H9 (cell line): ENCODE measurements at regions not wholly inside any gene's neighbourhood (a gene's known extent, or its start where the extent isn't known, plus 50 kb on each side); places are given as distances from the start of the nearest gene placed in this dataset.

Experiments used
- DNase-seq: peaks from one replicate; pipeline ENCODE4 v3.0.0-alpha.2; 2017
- H2AFZ ChIP-seq: one replicate; pipeline ENCODE4 v1.6.1; 2013; ENCODE audit warnings: mild to moderate bottlenecking, low read length, control low read depth, moderate library complexity
- H2AK5ac ChIP-seq: 2 replicates; pipeline ENCODE4 v1.6.1; 2013; ENCODE audit warnings: low read length, control low read depth, mixed read lengths; ENCODE audit not compliant: insufficient read length
- H2BK120ac ChIP-seq: one replicate; pipeline ENCODE4 v1.6.1; 2013; ENCODE audit warnings: low read depth, mild to moderate bottlenecking, low read length, control low read depth, inconsistent platforms; ENCODE audit not compliant: poor library complexity, severe bottlenecking
- H2BK12ac ChIP-seq: 2 replicates; pipeline ENCODE4 v1.6.1; 2013; ENCODE audit warnings: low read length, control low read depth, mixed read lengths, low read depth; ENCODE audit not compliant: insufficient read length
- H2BK15ac ChIP-seq: 2 replicates; pipeline ENCODE4 v1.6.1; 2013; ENCODE audit warnings: low read depth, low read length, control low read depth
- H2BK20ac ChIP-seq: one replicate; pipeline ENCODE4 v1.6.1; 2013; ENCODE audit warnings: low read depth, mild to moderate bottlenecking, low read length, control low read depth, inconsistent platforms; ENCODE audit not compliant: poor library complexity, severe bottlenecking
- H2BK5ac ChIP-seq: 2 replicates; pipeline ENCODE4 v1.6.1; 2013; ENCODE audit warnings: low read length, control low read depth, mixed read lengths; ENCODE audit not compliant: insufficient read length
- H3K14ac ChIP-seq: 2 replicates; pipeline ENCODE4 v1.6.1; 2013; ENCODE audit warnings: low read length, control low read depth; ENCODE audit not compliant: insufficient read depth
- H3K18ac ChIP-seq: 2 replicates; pipeline ENCODE4 v1.6.1; 2013; ENCODE audit warnings: low read depth, mild to moderate bottlenecking, mixed read lengths, low read length, control low read depth; ENCODE audit not compliant: insufficient read length
- H3K23ac ChIP-seq: 2 replicates; pipeline ENCODE4 v1.6.1; 2013; ENCODE audit warnings: low read length, control low read depth, mixed read lengths, low read depth; ENCODE audit not compliant: insufficient read length
- H3K23me2 ChIP-seq: 2 replicates; pipeline ENCODE4 v1.6.1; 2013; ENCODE audit warnings: low read depth, mild to moderate bottlenecking, mixed read lengths, low read length, control low read depth; ENCODE audit not compliant: insufficient read length, poor library complexity, severe bottlenecking
- H3K27ac ChIP-seq: 2 replicates; pipeline ENCODE4 v1.5.1; 2013; ENCODE audit warnings: low read length, control low read depth, mixed read lengths, low read depth; ENCODE audit not compliant: insufficient read length
- H3K27me3 ChIP-seq: 2 replicates; pipeline ENCODE4 v1.6.1; 2013; ENCODE audit warnings: low read length, control low read depth, inconsistent platforms; ENCODE audit not compliant: insufficient read depth
- H3K4ac ChIP-seq: 2 replicates; pipeline ENCODE4 v1.6.1; 2013; ENCODE audit warnings: low read depth, mild to moderate bottlenecking, control low read depth, inconsistent platforms, low read length, moderate library complexity
- H3K4me1 ChIP-seq: 2 replicates; pipeline ENCODE4 v1.6.1; 2013; ENCODE audit warnings: low read length, control low read depth, inconsistent platforms; ENCODE audit not compliant: insufficient read depth
- H3K4me2 ChIP-seq: 2 replicates; pipeline ENCODE4 v1.6.1; 2013; ENCODE audit warnings: low read length, control low read depth, mixed read lengths; ENCODE audit not compliant: insufficient read length, insufficient read depth
- H3K56ac ChIP-seq: 2 replicates; pipeline ENCODE4 v1.6.1; 2013; ENCODE audit warnings: low read depth, mild to moderate bottlenecking, mixed read lengths, low read length, control low read depth; ENCODE audit not compliant: insufficient read length
- H3K79me1 ChIP-seq: 2 replicates; pipeline ENCODE4 v1.6.1; 2013; ENCODE audit warnings: low read depth, mild to moderate bottlenecking, moderate library complexity, low read length, control low read depth, inconsistent platforms; ENCODE audit not compliant: insufficient read depth, poor library complexity, severe bottlenecking
- H3K79me2 ChIP-seq: 2 replicates; pipeline ENCODE4 v1.6.1; 2013; ENCODE audit warnings: low read length, control low read depth, inconsistent platforms; ENCODE audit not compliant: insufficient read depth
- H3K9ac ChIP-seq: 2 replicates; pipeline ENCODE4 v1.6.1; 2013; ENCODE audit warnings: low read length, control low read depth, mixed read lengths; ENCODE audit not compliant: insufficient read length; ENCODE audit errors: extremely low read depth
- H3K9me3 ChIP-seq: one replicate; pipeline ENCODE4 v1.6.1; 2013; ENCODE audit warnings: low read depth, low read length, inconsistent platforms; ENCODE audit not compliant: control insufficient read depth
- H3T11ph ChIP-seq: one replicate; pipeline ENCODE4 v1.6.1; 2013; ENCODE audit warnings: mild to moderate bottlenecking, low read length, control low read depth, inconsistent platforms
- H4K20me1 ChIP-seq: one replicate; pipeline ENCODE4 v1.6.1; 2013; ENCODE audit not compliant: control insufficient read depth, insufficient read length, insufficient read depth
- H4K5ac ChIP-seq: 2 replicates; pipeline ENCODE4 v1.6.1; 2013; ENCODE audit warnings: low read depth, mild to moderate bottlenecking, mixed read lengths, low read length, control low read depth; ENCODE audit not compliant: insufficient read length
- H4K8ac ChIP-seq: replicated peaks from 2 replicates; pipeline ENCODE4 v1.6.1; 2013; ENCODE audit warnings: low read length, control low read depth, mixed read lengths, low read depth; ENCODE audit not compliant: insufficient read length
- H4K91ac ChIP-seq: 2 replicates; pipeline ENCODE4 v1.6.1; 2013; ENCODE audit warnings: low read depth, mild to moderate bottlenecking, moderate library complexity, mixed read lengths, low read length, control low read depth; ENCODE audit not compliant: insufficient read length
- H3K27ac Mint-ChIP-seq, 3 experiments: 2 replicates in 2 of 3; 3 replicates in 1 of 3; pipeline ENCODE4 v1.8.0; 2020 to 2021; ENCODE audit warnings: mixed read lengths in 3 of 3, mild to moderate bottlenecking in 1 of 3, moderate library complexity in 1 of 3
- H3K27me3 Mint-ChIP-seq: 2 replicates; pipeline ENCODE4 v1.8.0; 2021; ENCODE audit warnings: low read depth, mild to moderate bottlenecking, moderate library complexity, mixed read lengths
- H3K36me3 Mint-ChIP-seq, 3 experiments: 2 replicates in 2 of 3; 3 replicates in 1 of 3; pipeline ENCODE4 v1.8.0; 2020 to 2021; ENCODE audit warnings: low read depth in 3 of 3, mixed read lengths in 3 of 3; ENCODE audit not compliant: insufficient read depth in 1 of 3
- H3K4me1 Mint-ChIP-seq, 2 experiments: 2 replicates each; pipeline ENCODE4 v1.8.0; 2020; ENCODE audit warnings: mixed read lengths in 2 of 2
- H3K4me3 Mint-ChIP-seq, 2 experiments: 2 replicates in 1 of 2; 3 replicates in 1 of 2; pipeline ENCODE4 v1.8.0; 2020 to 2021; ENCODE audit warnings: mild to moderate bottlenecking in 2 of 2, mixed read lengths in 2 of 2, moderate library complexity in 1 of 2
- H3K9me3 Mint-ChIP-seq, 2 experiments: 2 replicates in 1 of 2; 3 replicates in 1 of 2; pipeline ENCODE4 v1.8.0; 2020; ENCODE audit warnings: mild to moderate bottlenecking in 2 of 2, mixed read lengths in 2 of 2, moderate library complexity in 1 of 2
- CTCF ChIP-seq: fragments of 200-600 bp; sonication (generic); conservative IDR thresholded peaks from 3 replicates; pipeline ENCODE4 v1.8.0; 2021; ENCODE audit warnings: antibody characterized with exemption, mild to moderate bottlenecking
- WGBS: extraction: QIAGEN DNeasy Blood & Tissue Kit; methylation state at CpG from one replicate; pipeline ENCODE4 v1.1.7; 2013; ENCODE audit warnings: missing lambda C conversion rate, low lambda C conversion rate, mixed read lengths; ENCODE audit not compliant: insufficient read length; ENCODE audit errors: extremely low coverage; 5-methylcytosine and 5-hydroxymethylcytosine counted together

GRCh38 chr1:81489372-81489934, 311.3 kb upstream of the ADGRL2 start:
- Mint-ChIP-seq H3K9me3 (peaks cover 13 to 21% of the 10 kb centered on the region in 2 experiments), H3K27me3 (no peaks in the 10 kb centered on the region), H3K4me3 (no peak overlapping the region), H3K4me1 (peaks cover 10% of the 10 kb centered on the region in 2 experiments), H3K27ac (no peak overlapping the region), H3K36me3 (peaks cover 3 to 26% (median 10%) of the 10 kb centered on the region in 3 experiments; a peak in 6 of 7 replicates)
- no peaks in the 10 kb centered on the region for H3K4me1 ChIP-seq
- H2BK15ac ChIP-seq, result no peak overlapping the region
- no peak overlapping the region for H2AK5ac ChIP-seq
- H4K5ac ChIP-seq, result no peak overlapping the region
- no peak overlapping the region for H4K8ac ChIP-seq
- H3K14ac ChIP-seq, result no peak overlapping the region
- no peaks in the 10 kb centered on the region for H3K79me1 ChIP-seq
- H2BK120ac ChIP-seq, result no peak overlapping the region
- no peak overlapping the region for H2BK12ac ChIP-seq
- H3K27me3 ChIP-seq, result no peaks in the 10 kb centered on the region
- H2BK5ac ChIP-seq, result no peak overlapping the region
- no peak overlapping the region for H2AFZ ChIP-seq
- no peak overlapping the region for H3T11ph ChIP-seq
- no peak overlapping the region for H3K9ac ChIP-seq
- no peak overlapping the region for H3K27ac ChIP-seq
- no peak overlapping the region for H2BK20ac ChIP-seq
- H3K4me2 ChIP-seq, result no peak overlapping the region
- no peaks in the 10 kb centered on the region for H3K23me2 ChIP-seq
- H3K23ac ChIP-seq, result no peak overlapping the region
- H3K56ac ChIP-seq, result no peak overlapping the region
- no CpG with 5 or more reads among the region's 1 CpG for WGBS
- H4K91ac ChIP-seq, result no peak overlapping the region
- no peak overlapping the region for H3K4ac ChIP-seq
- no peak overlapping the region for H3K18ac ChIP-seq
- TF ChIP-seq CTCF, result no peak
- no peaks in the 10 kb centered on the region for H3K9me3 ChIP-seq
- no peaks in the 10 kb centered on the region for H4K20me1 ChIP-seq
- no peaks in the 10 kb centered on the region for H3K79me2 ChIP-seq
- DNase-seq, result no peak
